H9 (cell line): ENCODE measurements at regions not wholly inside any gene's neighbourhood (a gene's known extent, or its start where the extent isn't known, plus 50 kb on each side); places are given as distances from the start of the nearest gene placed in this dataset.

Source experiments
- DNase-seq: peaks from one replicate; pipeline ENCODE4 v3.0.0-alpha.2; 2017
- H2AFZ ChIP-seq: one replicate; pipeline ENCODE4 v1.6.1; 2013; ENCODE audit warnings: mild to moderate bottlenecking, low read length, control low read depth, moderate library complexity
- H2AK5ac ChIP-seq: 2 replicates; pipeline ENCODE4 v1.6.1; 2013; ENCODE audit warnings: low read length, control low read depth, mixed read lengths; ENCODE audit not compliant: insufficient read length
- H2BK120ac ChIP-seq: one replicate; pipeline ENCODE4 v1.6.1; 2013; ENCODE audit warnings: low read depth, mild to moderate bottlenecking, low read length, control low read depth, inconsistent platforms; ENCODE audit not compliant: poor library complexity, severe bottlenecking
- H2BK12ac ChIP-seq: 2 replicates; pipeline ENCODE4 v1.6.1; 2013; ENCODE audit warnings: low read length, control low read depth, mixed read lengths, low read depth; ENCODE audit not compliant: insufficient read length
- H2BK15ac ChIP-seq: 2 replicates; pipeline ENCODE4 v1.6.1; 2013; ENCODE audit warnings: low read depth, low read length, control low read depth
- H2BK20ac ChIP-seq: one replicate; pipeline ENCODE4 v1.6.1; 2013; ENCODE audit warnings: low read depth, mild to moderate bottlenecking, low read length, control low read depth, inconsistent platforms; ENCODE audit not compliant: poor library complexity, severe bottlenecking
- H2BK5ac ChIP-seq: 2 replicates; pipeline ENCODE4 v1.6.1; 2013; ENCODE audit warnings: low read length, control low read depth, mixed read lengths; ENCODE audit not compliant: insufficient read length
- H3K14ac ChIP-seq: 2 replicates; pipeline ENCODE4 v1.6.1; 2013; ENCODE audit warnings: low read length, control low read depth; ENCODE audit not compliant: insufficient read depth
- H3K18ac ChIP-seq: 2 replicates; pipeline ENCODE4 v1.6.1; 2013; ENCODE audit warnings: low read depth, mild to moderate bottlenecking, mixed read lengths, low read length, control low read depth; ENCODE audit not compliant: insufficient read length
- H3K23ac ChIP-seq: 2 replicates; pipeline ENCODE4 v1.6.1; 2013; ENCODE audit warnings: low read length, control low read depth, mixed read lengths, low read depth; ENCODE audit not compliant: insufficient read length
- H3K23me2 ChIP-seq: 2 replicates; pipeline ENCODE4 v1.6.1; 2013; ENCODE audit warnings: low read depth, mild to moderate bottlenecking, mixed read lengths, low read length, control low read depth; ENCODE audit not compliant: insufficient read length, poor library complexity, severe bottlenecking
- H3K27ac ChIP-seq: 2 replicates; pipeline ENCODE4 v1.5.1; 2013; ENCODE audit warnings: low read length, control low read depth, mixed read lengths, low read depth; ENCODE audit not compliant: insufficient read length
- H3K27me3 ChIP-seq: 2 replicates; pipeline ENCODE4 v1.6.1; 2013; ENCODE audit warnings: low read length, control low read depth, inconsistent platforms; ENCODE audit not compliant: insufficient read depth
- H3K4ac ChIP-seq: 2 replicates; pipeline ENCODE4 v1.6.1; 2013; ENCODE audit warnings: low read depth, mild to moderate bottlenecking, control low read depth, inconsistent platforms, low read length, moderate library complexity
- H3K4me1 ChIP-seq: 2 replicates; pipeline ENCODE4 v1.6.1; 2013; ENCODE audit warnings: low read length, control low read depth, inconsistent platforms; ENCODE audit not compliant: insufficient read depth
- H3K4me2 ChIP-seq: 2 replicates; pipeline ENCODE4 v1.6.1; 2013; ENCODE audit warnings: low read length, control low read depth, mixed read lengths; ENCODE audit not compliant: insufficient read length, insufficient read depth
- H3K56ac ChIP-seq: 2 replicates; pipeline ENCODE4 v1.6.1; 2013; ENCODE audit warnings: low read depth, mild to moderate bottlenecking, mixed read lengths, low read length, control low read depth; ENCODE audit not compliant: insufficient read length
- H3K79me1 ChIP-seq: 2 replicates; pipeline ENCODE4 v1.6.1; 2013; ENCODE audit warnings: low read depth, mild to moderate bottlenecking, moderate library complexity, low read length, control low read depth, inconsistent platforms; ENCODE audit not compliant: insufficient read depth, poor library complexity, severe bottlenecking
- H3K79me2 ChIP-seq: 2 replicates; pipeline ENCODE4 v1.6.1; 2013; ENCODE audit warnings: low read length, control low read depth, inconsistent platforms; ENCODE audit not compliant: insufficient read depth
- H3K9ac ChIP-seq: 2 replicates; pipeline ENCODE4 v1.6.1; 2013; ENCODE audit warnings: low read length, control low read depth, mixed read lengths; ENCODE audit not compliant: insufficient read length; ENCODE audit errors: extremely low read depth
- H3K9me3 ChIP-seq: one replicate; pipeline ENCODE4 v1.6.1; 2013; ENCODE audit warnings: low read depth, low read length, inconsistent platforms; ENCODE audit not compliant: control insufficient read depth
- H3T11ph ChIP-seq: one replicate; pipeline ENCODE4 v1.6.1; 2013; ENCODE audit warnings: mild to moderate bottlenecking, low read length, control low read depth, inconsistent platforms
- H4K20me1 ChIP-seq: one replicate; pipeline ENCODE4 v1.6.1; 2013; ENCODE audit not compliant: control insufficient read depth, insufficient read length, insufficient read depth
- H4K5ac ChIP-seq: 2 replicates; pipeline ENCODE4 v1.6.1; 2013; ENCODE audit warnings: low read depth, mild to moderate bottlenecking, mixed read lengths, low read length, control low read depth; ENCODE audit not compliant: insufficient read length
- H4K8ac ChIP-seq: replicated peaks from 2 replicates; pipeline ENCODE4 v1.6.1; 2013; ENCODE audit warnings: low read length, control low read depth, mixed read lengths, low read depth; ENCODE audit not compliant: insufficient read length
- H4K91ac ChIP-seq: 2 replicates; pipeline ENCODE4 v1.6.1; 2013; ENCODE audit warnings: low read depth, mild to moderate bottlenecking, moderate library complexity, mixed read lengths, low read length, control low read depth; ENCODE audit not compliant: insufficient read length
- H3K27ac Mint-ChIP-seq, 3 experiments: 2 replicates in 2 of 3; 3 replicates in 1 of 3; pipeline ENCODE4 v1.8.0; 2020 to 2021; ENCODE audit warnings: mixed read lengths in 3 of 3, mild to moderate bottlenecking in 1 of 3, moderate library complexity in 1 of 3
- H3K27me3 Mint-ChIP-seq: 2 replicates; pipeline ENCODE4 v1.8.0; 2021; ENCODE audit warnings: low read depth, mild to moderate bottlenecking, moderate library complexity, mixed read lengths
- H3K36me3 Mint-ChIP-seq, 3 experiments: 2 replicates in 2 of 3; 3 replicates in 1 of 3; pipeline ENCODE4 v1.8.0; 2020 to 2021; ENCODE audit warnings: low read depth in 3 of 3, mixed read lengths in 3 of 3; ENCODE audit not compliant: insufficient read depth in 1 of 3
- H3K4me1 Mint-ChIP-seq, 2 experiments: 2 replicates each; pipeline ENCODE4 v1.8.0; 2020; ENCODE audit warnings: mixed read lengths in 2 of 2
- H3K4me3 Mint-ChIP-seq, 2 experiments: 2 replicates in 1 of 2; 3 replicates in 1 of 2; pipeline ENCODE4 v1.8.0; 2020 to 2021; ENCODE audit warnings: mild to moderate bottlenecking in 2 of 2, mixed read lengths in 2 of 2, moderate library complexity in 1 of 2
- H3K9me3 Mint-ChIP-seq, 2 experiments: 2 replicates in 1 of 2; 3 replicates in 1 of 2; pipeline ENCODE4 v1.8.0; 2020; ENCODE audit warnings: mild to moderate bottlenecking in 2 of 2, mixed read lengths in 2 of 2, moderate library complexity in 1 of 2
- TF ChIP-seq, protein P1 (sequence below): fragments of 200-600 bp; sonication (generic); conservative IDR thresholded peaks from 3 replicates; pipeline ENCODE4 v1.8.0; 2021; ENCODE audit warnings: antibody characterized with exemption, mild to moderate bottlenecking

DNA sequence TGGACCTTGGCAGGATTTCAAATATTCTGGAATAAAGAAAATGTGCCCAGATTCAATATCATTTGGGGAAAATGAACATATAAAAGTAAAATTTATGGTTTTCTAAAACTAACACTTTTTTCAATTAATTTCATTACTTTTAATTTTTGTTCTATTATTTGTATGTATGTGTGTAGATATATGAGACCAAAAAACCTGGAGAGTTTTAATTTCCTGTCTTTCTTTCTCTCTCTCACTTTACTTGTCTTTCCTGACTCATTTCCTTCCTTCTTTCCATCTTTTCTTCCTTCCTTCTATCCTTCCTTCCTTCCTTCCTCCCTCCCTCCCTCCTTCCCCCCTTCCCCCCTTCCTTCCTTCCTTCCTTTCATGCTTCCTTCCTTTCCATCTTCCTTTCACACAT lies 137.0 kb downstream of the NPR3 start:
- no peak overlapping the region for H3K27ac ChIP-seq
- DNase-seq = no peak
- H4K8ac ChIP-seq = no peak overlapping the region
- no peak overlapping the region for H4K5ac ChIP-seq
- H3K9me3 Mint-ChIP-seq = no peaks in the 10 kb centered on the region
- no peak overlapping the region for H3K18ac ChIP-seq
- no peak overlapping the region for H3K9ac ChIP-seq
- H3K23ac ChIP-seq = no peak overlapping the region
- no peak overlapping the region for H3K14ac ChIP-seq
- H3K9me3 ChIP-seq = no peaks in the 10 kb centered on the region
- H2BK12ac ChIP-seq = no peak overlapping the region
- no peak overlapping the region for H2AK5ac ChIP-seq
- no peaks in the 10 kb centered on the region for H3K79me1 ChIP-seq
- no peak overlapping the region for H3K56ac ChIP-seq
- H3K79me2 ChIP-seq = no peaks in the 10 kb centered on the region
- no peaks in the 10 kb centered on the region for H3K23me2 ChIP-seq
- H3K36me3 Mint-ChIP-seq = no peaks in the 10 kb centered on the region
- TF ChIP-seq, protein P1, sequence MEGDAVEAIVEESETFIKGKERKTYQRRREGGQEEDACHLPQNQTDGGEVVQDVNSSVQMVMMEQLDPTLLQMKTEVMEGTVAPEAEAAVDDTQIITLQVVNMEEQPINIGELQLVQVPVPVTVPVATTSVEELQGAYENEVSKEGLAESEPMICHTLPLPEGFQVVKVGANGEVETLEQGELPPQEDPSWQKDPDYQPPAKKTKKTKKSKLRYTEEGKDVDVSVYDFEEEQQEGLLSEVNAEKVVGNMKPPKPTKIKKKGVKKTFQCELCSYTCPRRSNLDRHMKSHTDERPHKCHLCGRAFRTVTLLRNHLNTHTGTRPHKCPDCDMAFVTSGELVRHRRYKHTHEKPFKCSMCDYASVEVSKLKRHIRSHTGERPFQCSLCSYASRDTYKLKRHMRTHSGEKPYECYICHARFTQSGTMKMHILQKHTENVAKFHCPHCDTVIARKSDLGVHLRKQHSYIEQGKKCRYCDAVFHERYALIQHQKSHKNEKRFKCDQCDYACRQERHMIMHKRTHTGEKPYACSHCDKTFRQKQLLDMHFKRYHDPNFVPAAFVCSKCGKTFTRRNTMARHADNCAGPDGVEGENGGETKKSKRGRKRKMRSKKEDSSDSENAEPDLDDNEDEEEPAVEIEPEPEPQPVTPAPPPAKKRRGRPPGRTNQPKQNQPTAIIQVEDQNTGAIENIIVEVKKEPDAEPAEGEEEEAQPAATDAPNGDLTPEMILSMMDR = no peak
- H3K4me3 Mint-ChIP-seq = no peak overlapping the region
- H2BK15ac ChIP-seq = no peak overlapping the region
- H2AFZ ChIP-seq = no peak overlapping the region
- no peaks in the 10 kb centered on the region for H4K20me1 ChIP-seq
- H2BK5ac ChIP-seq = no peak overlapping the region
- H3K4me2 ChIP-seq = no peak overlapping the region
- H3K27me3 Mint-ChIP-seq = peaks cover 19% of the 10 kb centered on the region
- no peak overlapping the region for H3T11ph ChIP-seq
- no peak overlapping the region for H3K27ac Mint-ChIP-seq
- peaks cover 13 to 16% of the 10 kb centered on the region in 2 experiments for H3K4me1 Mint-ChIP-seq
- no peak overlapping the region for H3K4ac ChIP-seq
- H3K4me1 ChIP-seq = peaks cover 2% of the 10 kb centered on the region
- H4K91ac ChIP-seq = no peak overlapping the region
- H2BK120ac ChIP-seq = no peak overlapping the region
- H3K27me3 ChIP-seq = no peaks in the 10 kb centered on the region
- H2BK20ac ChIP-seq = no peak overlapping the region
